HTR-8/SVneo (cell line): ENCODE measurements at regions not wholly inside any gene's neighbourhood (a gene's known extent, or its start where the extent isn't known, plus 50 kb on each side); places are given as distances from the start of the nearest gene placed in this dataset.
"Not testable (repeated sequence)": the region's sequence is repeated elsewhere in the genome, so short reads cannot be mapped to it uniquely, and the experiment has no call there.

Source experiments
- DNase-seq: peaks from one replicate; pipeline ENCODE4 v3.0.0; 2011; ENCODE audit warnings: low spot score, mixed read lengths; ENCODE audit not compliant: insufficient read length
- FAIRE-seq: peaks from 2 replicates; lab custom pipeline; 2011; peaks lifted over from hg19 to GRCh38; lab: Jason Lieb, UNC

GRCh38 chr7:130954918-130955564 is 221.0 kb upstream of the KLF14 start:
- FAIRE-seq: no peak
- DNase-seq: no peak

GRCh38 chr7:130955565-130955919 is 221.5 kb upstream of the KLF14 start:
- no peak for FAIRE-seq
- no peak for DNase-seq

- FAIRE-seq: no peak
- no peak for DNase-seq
Observed at GRCh38 chr7:130956417-130957136, 222.6 kb upstream of the KLF14 start.

- FAIRE-seq (no peak), DNase-seq (no peak)
Observed at GRCh38 chr7:130957137-130957513, 223.1 kb upstream of the KLF14 start.

- not testable (repeated sequence) for DNase-seq, FAIRE-seq
Observed at GRCh38 chr7:130957722-130958435, 223.9 kb upstream of the KLF14 start.

- DNase-seq (no peak), FAIRE-seq (no peak)
Observed at GRCh38 chr7:130958846-130959245, 224.8 kb upstream of the KLF14 start.

- DNase-seq (peak; percentile 50), FAIRE-seq (no peak)
Observed at GRCh38 chr7:130959743-130960207, 225.8 kb upstream of the KLF14 start.

- FAIRE-seq (no peak), DNase-seq (peak; percentile 55)
Observed at GRCh38 chr7:130960208-130960988, 226.4 kb upstream of the KLF14 start.

- no peak for FAIRE-seq
- peak; percentile 47 for DNase-seq
Observed at GRCh38 chr7:130961128-130961601, 227.2 kb upstream of the KLF14 start.

GRCh38 chr7:130962109-130962508 is 228.1 kb upstream of the KLF14 start:
- no peak for DNase-seq

GRCh38 chr7:130963339-130963738 is 229.3 kb upstream of the KLF14 start:
- no peak for FAIRE-seq
- no peak for DNase-seq

More at GRCh38 chr7:130962109-130962508, 228.1 kb upstream of the KLF14 start:
- FAIRE-seq: no peak

- DNase-seq (no peak), FAIRE-seq (no peak)
Observed at GRCh38 chr7:130965515-130965914, 231.5 kb upstream of the KLF14 start.

GRCh38 chr7:130966246-130967009 is 232.4 kb upstream of the KLF14 start:
- DNase-seq (no peak), FAIRE-seq (no peak)

GRCh38 chr7:130970196-130970595 is 236.2 kb upstream of the KLF14 start:
- no peak for DNase-seq
- FAIRE-seq: no peak

GRCh38 chr7:130970696-130971095 is 236.7 kb upstream of the KLF14 start:
- FAIRE-seq: no peak

GRCh38 chr7:130971297-130971696 is 237.3 kb upstream of the KLF14 start:
- DNase-seq (no peak), FAIRE-seq (no peak)

More at GRCh38 chr7:130970696-130971095, 236.7 kb upstream of the KLF14 start:
- DNase-seq: no peak

GRCh38 chr7:130972201-130972600 is 238.2 kb upstream of the KLF14 start:
- no peak for DNase-seq
- no peak for FAIRE-seq

GRCh38 chr7:130973637-130974036 is 239.6 kb upstream of the KLF14 start:
- FAIRE-seq (no peak), DNase-seq (no peak)

- no peak for FAIRE-seq
Observed at GRCh38 chr7:130974169-130974568, 240.2 kb upstream of the KLF14 start.

More at GRCh38 chr7:130974169-130974568, 240.2 kb upstream of the KLF14 start:
- no peak for DNase-seq
